Fibroblast of lung (primary cell): ENCODE measurements at regions not wholly inside any gene's neighbourhood (a gene's known extent, or its start where the extent isn't known, plus 50 kb on each side); places are given as distances from the start of the nearest gene placed in this dataset.

Source experiments
- DNase-seq, 2 donors: peaks; one replicate each; pipeline versions ENCODE4 v3.0.0 to v3.0.0-alpha.2; 2010; ENCODE audit warnings: low read depth in 2 of 2
- H2AFZ ChIP-seq: 2 replicates; pipeline ENCODE4 v1.5.1; 2012; ENCODE audit warnings: low read length, control low read depth, inconsistent platforms
- H3K27ac ChIP-seq: 2 replicates; pipeline ENCODE4 v1.5.1; 2011; ENCODE audit warnings: low read length, control low read depth; ENCODE audit not compliant: insufficient read depth
- H3K27me3 ChIP-seq: 2 replicates; pipeline ENCODE4 v1.5.1; 2011; ENCODE audit warnings: mild to moderate bottlenecking, low read length; ENCODE audit not compliant: control insufficient read depth, insufficient read depth
- H3K36me3 ChIP-seq: 2 replicates; pipeline ENCODE4 v1.5.1; 2011; ENCODE audit warnings: low read length; ENCODE audit not compliant: control insufficient read depth, insufficient read depth
- H3K4me1 ChIP-seq: 2 replicates; pipeline ENCODE4 v1.5.1; 2011; ENCODE audit warnings: low read length; ENCODE audit not compliant: control insufficient read depth, insufficient read depth; ENCODE audit errors: extremely low read depth
- H3K4me2 ChIP-seq: 2 replicates; pipeline ENCODE4 v1.5.1; 2011; ENCODE audit warnings: low read length, control low read depth; ENCODE audit not compliant: insufficient read depth; ENCODE audit errors: extremely low read depth
- H3K4me3 ChIP-seq, 4 experiments: fragments of 200-600 bp in 1 of 4; sonication (generic) in 1 of 4; replicated peaks in 1 of 4; 2 replicates each; pipeline ENCODE4 v1.5.1; 2011 to 2016; ENCODE audit warnings: low read length in 4 of 4, low read depth in 3 of 4, mild to moderate bottlenecking in 3 of 4, control low read depth in 2 of 4, inconsistent platforms in 1 of 4, mixed read lengths in 1 of 4; ENCODE audit not compliant: insufficient read depth in 1 of 4; ENCODE audit errors: control extremely low read depth in 1 of 4
- H3K79me2 ChIP-seq: 2 replicates; pipeline ENCODE4 v1.5.1; 2012; ENCODE audit warnings: mild to moderate bottlenecking, low read length, inconsistent platforms; ENCODE audit not compliant: control insufficient read depth, insufficient read depth
- H3K9ac ChIP-seq: 2 replicates; pipeline ENCODE4 v1.5.1; 2011; ENCODE audit warnings: mild to moderate bottlenecking, low read length, control low read depth; ENCODE audit not compliant: insufficient read depth
- H3K9me3 ChIP-seq: 2 replicates; pipeline ENCODE4 v1.5.1; 2012; ENCODE audit warnings: low read depth, low read length; ENCODE audit not compliant: control insufficient read depth, insufficient read depth
- H4K20me1 ChIP-seq: 2 replicates; pipeline ENCODE4 v1.5.1; 2011; ENCODE audit warnings: low read length; ENCODE audit not compliant: control insufficient read depth, insufficient read depth; ENCODE audit errors: extremely low read depth
- CTCF ChIP-seq, 2 donors: IDR thresholded peaks in 1 of 2; conservative IDR thresholded peaks in 1 of 2; 1 replicate in 1 of 2; 2 replicates in 1 of 2; pipeline ENCODE4 v1.5.1; 2011 to 2012; ENCODE audit warnings: low read length in 2 of 2, control low read depth in 1 of 2, inconsistent platforms in 1 of 2, low read depth in 1 of 2, mild to moderate bottlenecking in 1 of 2
- EZH2 ChIP-seq: IDR thresholded peaks from 2 replicates; pipeline ENCODE4 v1.5.1; 2012; ENCODE audit warnings: low read length, control low read depth, mild to moderate bottlenecking; ENCODE audit errors: missing control alignments

GRCh38 chr7:53426145-53426750 lies 390.8 kb downstream of the POM121L12 start:
- TF ChIP-seq EZH2 = no peak

GRCh38 chr7:53428045-53428444 lies 392.6 kb downstream of the POM121L12 start:
- H2AFZ ChIP-seq = no peak overlapping the region
- no peak overlapping the region for H3K27ac ChIP-seq
- no peaks in the 10 kb centered on the region for H3K27me3 ChIP-seq
- H3K9ac ChIP-seq = no peak overlapping the region
- H3K79me2 ChIP-seq = no peaks in the 10 kb centered on the region
- no peak overlapping the region for H3K4me3 ChIP-seq
- H3K36me3 ChIP-seq = no peaks in the 10 kb centered on the region
- H3K4me1 ChIP-seq = no peaks in the 10 kb centered on the region
- no peak for TF ChIP-seq CTCF (conservative IDR thresholded peaks at IDR 0.05 in 1 of 2, IDR thresholded peaks at IDR 0.05 in 1 of 2; ENCODE audit: low read depth in 1 of 2, low read length in 2 of 2)
- no peak overlapping the region for H3K4me2 ChIP-seq
- DNase-seq = no peak
- no peaks in the 10 kb centered on the region for H4K20me1 ChIP-seq
- no peaks in the 10 kb centered on the region for H3K9me3 ChIP-seq

More at GRCh38 chr7:53426145-53426750, 390.8 kb downstream of the POM121L12 start:
- H3K36me3 ChIP-seq = no peaks in the 10 kb centered on the region
- no peak overlapping the region for H2AFZ ChIP-seq
- H3K4me2 ChIP-seq = no peak overlapping the region
- H3K27ac ChIP-seq = no peak overlapping the region
- H3K4me1 ChIP-seq = no peaks in the 10 kb centered on the region
- no peak overlapping the region for H3K9ac ChIP-seq
- no peaks in the 10 kb centered on the region for H3K9me3 ChIP-seq
- no peak for DNase-seq
- no peaks in the 10 kb centered on the region for H3K27me3 ChIP-seq
- H4K20me1 ChIP-seq = no peaks in the 10 kb centered on the region
- no peak overlapping the region for H3K4me3 ChIP-seq
- H3K79me2 ChIP-seq = no peaks in the 10 kb centered on the region

GRCh38 chr7:53431901-53432300 lies 396.5 kb downstream of the POM121L12 start:
- Histone ChIP-seq H3K9me3 (no peaks in the 10 kb centered on the region), H3K4me3 (no peak overlapping the region), H4K20me1 (no peaks in the 10 kb centered on the region), H3K4me1 (no peaks in the 10 kb centered on the region), H2AFZ (no peak overlapping the region), H3K9ac (no peak overlapping the region), H3K4me2 (no peak overlapping the region), H3K36me3 (no peaks in the 10 kb centered on the region), H3K27ac (no peak overlapping the region), H3K27me3 (no peaks in the 10 kb centered on the region), H3K79me2 (no peaks in the 10 kb centered on the region)
- TF ChIP-seq EZH2 (no peak), CTCF (conservative IDR thresholded peaks at IDR 0.05 in 1 of 2, IDR thresholded peaks at IDR 0.05 in 1 of 2; ENCODE audit: low read depth in 1 of 2, low read length in 2 of 2) (no peak)
- DNase-seq = no peak
